ENCODE measurements at regions not wholly inside any gene's neighbourhood (a gene's known extent, or its start where the extent isn't known, plus 50 kb on each side); places are given as distances from the start of the nearest gene placed in this dataset.

DNA sequence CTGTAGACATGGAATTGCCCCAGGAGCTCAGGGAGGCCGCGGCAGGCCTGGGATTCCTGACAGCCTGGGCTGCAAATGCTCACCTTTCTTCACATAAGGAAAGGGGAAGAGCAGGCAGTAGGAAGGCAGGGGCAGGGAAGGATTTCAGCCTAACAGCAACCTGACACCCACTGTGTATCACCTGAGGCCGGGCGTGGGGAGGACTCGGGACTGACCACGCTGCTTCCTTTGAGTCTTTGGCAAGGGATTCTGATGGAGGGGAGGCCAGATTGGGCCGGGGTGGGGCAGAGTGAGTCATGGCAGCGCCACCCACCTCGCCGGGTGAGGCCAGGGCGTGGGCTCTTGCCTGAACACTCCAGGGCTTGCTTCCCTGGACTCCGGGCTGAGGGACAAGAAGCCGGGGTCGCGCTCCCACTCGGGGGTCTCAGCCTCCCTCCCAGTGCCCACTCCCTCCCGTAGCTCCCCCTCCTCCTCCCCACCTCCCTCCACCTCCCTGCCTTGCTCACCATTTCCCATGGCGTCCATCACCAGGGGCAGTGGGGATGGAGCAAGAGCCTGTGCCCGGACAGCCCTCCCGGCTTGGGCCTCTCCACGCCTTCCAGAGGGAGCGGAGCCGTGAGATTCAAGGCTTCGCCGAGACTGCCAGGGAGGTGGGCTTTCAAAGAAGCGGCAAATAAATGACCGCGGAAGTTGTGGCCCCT lies 247.9 kb upstream of the RTL1 start:
- Histone ChIP-seq H3K9me3 (no peaks in the 10 kb centered on the region), H3K36me3 (no peaks in the 10 kb centered on the region), H3K27ac (no peak overlapping the region), H3K4me1 (no peaks in the 10 kb centered on the region), H3K4me3 (no peak overlapping the region), H3K27me3 (peaks cover 40% of the 10 kb centered on the region)
- no peak for DNase-seq (ENCODE audit: low spot score in 2 of 2)
- 55% methylated on average over 23 of the region's 28 CpGs for WGBS
- TF ChIP-seq POLR2A (IDR thresholded peaks at IDR 0.05) (no peak), POLR2AphosphoS5 (IDR thresholded peaks at IDR 0.05) (no peak), EP300 (IDR thresholded peaks at IDR 0.05) (no peak)
- TF ChIP-seq, protein P1, sequence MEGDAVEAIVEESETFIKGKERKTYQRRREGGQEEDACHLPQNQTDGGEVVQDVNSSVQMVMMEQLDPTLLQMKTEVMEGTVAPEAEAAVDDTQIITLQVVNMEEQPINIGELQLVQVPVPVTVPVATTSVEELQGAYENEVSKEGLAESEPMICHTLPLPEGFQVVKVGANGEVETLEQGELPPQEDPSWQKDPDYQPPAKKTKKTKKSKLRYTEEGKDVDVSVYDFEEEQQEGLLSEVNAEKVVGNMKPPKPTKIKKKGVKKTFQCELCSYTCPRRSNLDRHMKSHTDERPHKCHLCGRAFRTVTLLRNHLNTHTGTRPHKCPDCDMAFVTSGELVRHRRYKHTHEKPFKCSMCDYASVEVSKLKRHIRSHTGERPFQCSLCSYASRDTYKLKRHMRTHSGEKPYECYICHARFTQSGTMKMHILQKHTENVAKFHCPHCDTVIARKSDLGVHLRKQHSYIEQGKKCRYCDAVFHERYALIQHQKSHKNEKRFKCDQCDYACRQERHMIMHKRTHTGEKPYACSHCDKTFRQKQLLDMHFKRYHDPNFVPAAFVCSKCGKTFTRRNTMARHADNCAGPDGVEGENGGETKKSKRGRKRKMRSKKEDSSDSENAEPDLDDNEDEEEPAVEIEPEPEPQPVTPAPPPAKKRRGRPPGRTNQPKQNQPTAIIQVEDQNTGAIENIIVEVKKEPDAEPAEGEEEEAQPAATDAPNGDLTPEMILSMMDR (IDR thresholded peaks at IDR 0.05), result no peak

DNA sequence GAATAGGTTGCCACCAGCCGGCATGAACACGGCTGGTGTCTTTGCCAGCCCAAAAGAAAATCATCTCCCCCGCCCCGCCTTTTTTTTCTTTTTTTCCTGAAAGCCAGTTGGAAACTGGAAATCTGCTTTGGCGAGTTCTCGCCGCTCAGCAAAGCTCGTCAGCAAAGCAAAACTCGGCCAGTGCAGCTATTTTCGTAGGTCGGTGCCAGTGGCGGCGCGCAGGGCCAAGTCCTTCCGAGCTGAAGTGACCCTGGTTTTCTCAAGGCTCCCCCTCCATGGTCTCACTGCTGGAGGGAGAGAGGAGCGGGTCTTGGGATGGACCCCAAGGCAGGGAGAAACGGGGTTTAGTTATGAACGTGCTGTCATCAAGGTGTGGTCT lies 248.4 kb upstream of the RTL1 start:
- no peak for DNase-seq (ENCODE audit: low spot score in 2 of 2)
- Histone ChIP-seq H3K27ac (no peak overlapping the region), H3K9me3 (no peaks in the 10 kb centered on the region), H3K4me3 (no peak overlapping the region), H3K36me3 (no peaks in the 10 kb centered on the region), H3K4me1 (no peaks in the 10 kb centered on the region), H3K27me3 (peaks cover 40% of the 10 kb centered on the region)
- TF ChIP-seq POLR2AphosphoS5 (IDR thresholded peaks at IDR 0.05) (no peak), EP300 (IDR thresholded peaks at IDR 0.05) (no peak), POLR2A (IDR thresholded peaks at IDR 0.05) (no peak)
- TF ChIP-seq, protein P1 (IDR thresholded peaks at IDR 0.05), result no peak
- WGBS, result 80% methylated on average over 18 of the region's 18 CpGs

DNA sequence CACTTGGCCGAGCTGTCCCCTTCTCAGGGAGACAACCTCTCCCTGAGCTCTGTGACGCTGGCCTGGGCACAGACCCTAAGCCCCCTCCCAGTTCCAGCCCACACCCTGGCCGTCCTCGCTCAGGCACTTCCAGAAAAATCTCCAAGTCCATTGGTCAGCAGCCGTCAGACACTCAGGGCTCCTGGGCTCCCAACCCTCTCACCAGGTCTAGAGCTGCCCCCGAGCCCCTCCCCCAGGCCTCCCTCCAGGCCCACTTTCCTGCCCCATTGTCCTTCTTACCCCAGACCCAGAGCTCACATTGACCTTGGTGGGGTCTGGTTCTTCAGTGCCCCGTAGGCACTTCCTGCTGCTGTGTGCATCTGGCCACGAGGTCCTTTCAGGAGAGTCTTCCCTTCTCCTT lies 249.3 kb upstream of the RTL1 start:
- no peak for DNase-seq (ENCODE audit: low spot score in 2 of 2)
- 93% methylated on average over 8 of the region's 8 CpGs for WGBS

GRCh38 chr14:101153691-101154090 lies 250.2 kb upstream of the RTL1 start:
- peaks cover 44% of the 10 kb centered on the region for H3K27me3 ChIP-seq
- no peaks in the 10 kb centered on the region for H3K9me3 ChIP-seq
- H3K27ac ChIP-seq, result no peak overlapping the region
- DNase-seq (ENCODE audit: low spot score in 2 of 2), result no peak
- 90% methylated on average over 2 of the region's 2 CpGs for WGBS
- no peaks in the 10 kb centered on the region for H3K4me1 ChIP-seq
- H3K36me3 ChIP-seq, result no peaks in the 10 kb centered on the region
- TF ChIP-seq EP300 (IDR thresholded peaks at IDR 0.05) (no peak), POLR2A (IDR thresholded peaks at IDR 0.05) (no peak), POLR2AphosphoS5 (IDR thresholded peaks at IDR 0.05) (no peak)
- TF ChIP-seq, protein P1 (IDR thresholded peaks at IDR 0.05), result no peak
- H3K4me3 ChIP-seq, result no peak overlapping the region

More for the DNA sequence above, 249.3 kb upstream of the RTL1 start:
- H3K4me1 ChIP-seq, result no peaks in the 10 kb centered on the region
- no peaks in the 10 kb centered on the region for H3K9me3 ChIP-seq
- no peak for TF ChIP-seq POLR2A (IDR thresholded peaks at IDR 0.05)
- TF ChIP-seq, protein P1 (IDR thresholded peaks at IDR 0.05), result no peak
- H3K4me3 ChIP-seq, result no peak overlapping the region
- H3K36me3 ChIP-seq, result no peaks in the 10 kb centered on the region
- no peak overlapping the region for H3K27ac ChIP-seq
- H3K27me3 ChIP-seq, result peaks cover 44% of the 10 kb centered on the region

DNA sequence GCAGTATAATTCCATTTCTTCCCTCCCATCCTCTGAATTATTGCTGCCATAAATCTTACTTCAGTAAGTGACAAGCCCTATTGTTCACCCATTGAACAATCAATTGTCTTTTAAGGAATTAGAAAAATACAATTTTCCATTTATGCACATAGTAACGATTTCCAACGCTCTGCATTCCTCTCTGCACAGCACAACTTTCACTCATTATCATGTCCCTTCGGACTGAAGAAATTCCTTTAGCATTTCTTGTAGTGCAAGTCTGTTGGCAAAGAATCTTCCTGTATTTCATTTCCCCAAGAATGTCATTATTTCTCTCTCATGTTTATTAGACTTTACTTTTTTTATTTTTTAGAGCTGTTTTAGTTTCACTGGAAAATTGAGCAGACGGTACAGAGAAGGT lies 252.1 kb upstream of the RTL1 start:
- Histone ChIP-seq H3K27me3 (peaks cover 43% of the 10 kb centered on the region), H3K27ac (no peak overlapping the region), H3K4me1 (no peaks in the 10 kb centered on the region), H3K9me3 (no peaks in the 10 kb centered on the region), H3K36me3 (no peaks in the 10 kb centered on the region), H3K4me3 (no peak overlapping the region)
- no peak for TF ChIP-seq POLR2AphosphoS5 (IDR thresholded peaks at IDR 0.05)
- TF ChIP-seq POLR2A (IDR thresholded peaks at IDR 0.05), result no peak
- no peak for TF ChIP-seq EP300 (IDR thresholded peaks at IDR 0.05)
- TF ChIP-seq, protein P1 (IDR thresholded peaks at IDR 0.05), result no peak
- 24% methylated on average over 4 of the region's 4 CpGs for WGBS
- DNase-seq (ENCODE audit: low spot score in 2 of 2), result no peak

All from suprapubic skin (tissue), 4 donors.